ENCODE measurements at regions not wholly inside any gene's neighbourhood (a gene's known extent, or its start where the extent isn't known, plus 50 kb on each side); places are given as distances from the start of the nearest gene placed in this dataset.

DNA sequence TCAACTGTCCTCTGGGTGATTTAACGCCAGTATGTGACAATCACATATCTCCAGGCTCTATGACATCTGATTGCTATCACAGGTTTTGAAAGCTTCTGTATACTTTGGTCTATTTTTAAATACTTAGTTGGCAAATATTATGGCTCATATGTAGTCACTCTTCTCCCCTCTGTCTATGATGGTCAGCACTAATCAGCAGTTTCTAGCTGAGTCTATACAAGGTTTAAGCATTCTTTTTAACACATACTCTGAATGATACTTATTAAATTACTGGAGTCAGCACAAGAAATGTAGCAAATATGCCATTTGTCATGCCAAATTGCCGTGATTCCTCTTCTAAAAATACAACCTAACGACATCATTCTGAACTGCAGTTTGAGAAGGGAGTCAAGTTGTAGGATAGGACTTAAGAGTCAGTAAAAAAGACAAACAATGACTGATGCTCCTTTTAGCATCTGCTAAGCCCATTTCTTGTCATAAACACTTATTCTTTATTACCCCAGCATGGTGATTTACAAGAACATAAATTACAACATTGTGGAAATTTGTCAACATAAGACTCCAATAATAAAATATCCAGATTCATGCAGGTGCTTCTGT, 947.8 kb downstream of the XPNPEP1 start:
- TF ChIP-seq, protein P1, sequence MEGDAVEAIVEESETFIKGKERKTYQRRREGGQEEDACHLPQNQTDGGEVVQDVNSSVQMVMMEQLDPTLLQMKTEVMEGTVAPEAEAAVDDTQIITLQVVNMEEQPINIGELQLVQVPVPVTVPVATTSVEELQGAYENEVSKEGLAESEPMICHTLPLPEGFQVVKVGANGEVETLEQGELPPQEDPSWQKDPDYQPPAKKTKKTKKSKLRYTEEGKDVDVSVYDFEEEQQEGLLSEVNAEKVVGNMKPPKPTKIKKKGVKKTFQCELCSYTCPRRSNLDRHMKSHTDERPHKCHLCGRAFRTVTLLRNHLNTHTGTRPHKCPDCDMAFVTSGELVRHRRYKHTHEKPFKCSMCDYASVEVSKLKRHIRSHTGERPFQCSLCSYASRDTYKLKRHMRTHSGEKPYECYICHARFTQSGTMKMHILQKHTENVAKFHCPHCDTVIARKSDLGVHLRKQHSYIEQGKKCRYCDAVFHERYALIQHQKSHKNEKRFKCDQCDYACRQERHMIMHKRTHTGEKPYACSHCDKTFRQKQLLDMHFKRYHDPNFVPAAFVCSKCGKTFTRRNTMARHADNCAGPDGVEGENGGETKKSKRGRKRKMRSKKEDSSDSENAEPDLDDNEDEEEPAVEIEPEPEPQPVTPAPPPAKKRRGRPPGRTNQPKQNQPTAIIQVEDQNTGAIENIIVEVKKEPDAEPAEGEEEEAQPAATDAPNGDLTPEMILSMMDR (IDR thresholded peaks at IDR 0.05 in 2 of 3, conservative IDR thresholded peaks at IDR 0.05 in 1 of 3; ENCODE audit: borderline replicate concordance in 1 of 3, insufficient read depth in 1 of 3, low read depth in 2 of 3, low read length in 2 of 3), result no peak
- TF ChIP-seq, protein P2, sequence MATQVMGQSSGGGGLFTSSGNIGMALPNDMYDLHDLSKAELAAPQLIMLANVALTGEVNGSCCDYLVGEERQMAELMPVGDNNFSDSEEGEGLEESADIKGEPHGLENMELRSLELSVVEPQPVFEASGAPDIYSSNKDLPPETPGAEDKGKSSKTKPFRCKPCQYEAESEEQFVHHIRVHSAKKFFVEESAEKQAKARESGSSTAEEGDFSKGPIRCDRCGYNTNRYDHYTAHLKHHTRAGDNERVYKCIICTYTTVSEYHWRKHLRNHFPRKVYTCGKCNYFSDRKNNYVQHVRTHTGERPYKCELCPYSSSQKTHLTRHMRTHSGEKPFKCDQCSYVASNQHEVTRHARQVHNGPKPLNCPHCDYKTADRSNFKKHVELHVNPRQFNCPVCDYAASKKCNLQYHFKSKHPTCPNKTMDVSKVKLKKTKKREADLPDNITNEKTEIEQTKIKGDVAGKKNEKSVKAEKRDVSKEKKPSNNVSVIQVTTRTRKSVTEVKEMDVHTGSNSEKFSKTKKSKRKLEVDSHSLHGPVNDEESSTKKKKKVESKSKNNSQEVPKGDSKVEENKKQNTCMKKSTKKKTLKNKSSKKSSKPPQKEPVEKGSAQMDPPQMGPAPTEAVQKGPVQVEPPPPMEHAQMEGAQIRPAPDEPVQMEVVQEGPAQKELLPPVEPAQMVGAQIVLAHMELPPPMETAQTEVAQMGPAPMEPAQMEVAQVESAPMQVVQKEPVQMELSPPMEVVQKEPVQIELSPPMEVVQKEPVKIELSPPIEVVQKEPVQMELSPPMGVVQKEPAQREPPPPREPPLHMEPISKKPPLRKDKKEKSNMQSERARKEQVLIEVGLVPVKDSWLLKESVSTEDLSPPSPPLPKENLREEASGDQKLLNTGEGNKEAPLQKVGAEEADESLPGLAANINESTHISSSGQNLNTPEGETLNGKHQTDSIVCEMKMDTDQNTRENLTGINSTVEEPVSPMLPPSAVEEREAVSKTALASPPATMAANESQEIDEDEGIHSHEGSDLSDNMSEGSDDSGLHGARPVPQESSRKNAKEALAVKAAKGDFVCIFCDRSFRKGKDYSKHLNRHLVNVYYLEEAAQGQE (IDR thresholded peaks at IDR 0.05; ENCODE audit: low read depth), result no peak
- TF ChIP-seq POLR2AphosphoS5 (IDR thresholded peaks at IDR 0.05; ENCODE audit: low read depth, low read length) (no peak), RAD21 (IDR thresholded peaks at IDR 0.05; ENCODE audit: low read depth) (no peak), ELF1 (IDR thresholded peaks at IDR 0.05; ENCODE audit: borderline replicate concordance, low read depth) (no peak), POLR2A (IDR thresholded peaks at IDR 0.05; ENCODE audit: borderline replicate concordance, extremely low read depth, insufficient read depth, insufficient read length) (no peak)

Measured in HCT116 (cell line).